Omental fat pad (tissue), 3 donors: ENCODE measurements at regions not wholly inside any gene's neighbourhood (a gene's known extent, or its start where the extent isn't known, plus 50 kb on each side); places are given as distances from the start of the nearest gene placed in this dataset.
"Not testable (repeated sequence)": the region's sequence is repeated elsewhere in the genome, so short reads cannot be mapped to it uniquely, and the experiment has no call there.

Experiments
- ATAC-seq: fragments of 150-250 bp; one replicate; pipeline ENCODE4 v1.9.1; 2016; ENCODE audit warnings: mild to moderate bottlenecking, moderate library complexity; ENCODE audit not compliant: low FRiP score
- DNase-seq: peaks from one replicate; pipeline ENCODE4 v3.0.0-alpha.2; 2019; ENCODE audit warnings: low spot score
- TF ChIP-seq, protein P1 (sequence below), 3 donors: fragments of 450-650 bp; IDR thresholded peaks; one replicate each; pipeline ENCODE4 v1.5.1; 2016 to 2017; ENCODE audit warnings: antibody characterized with exemption in 3 of 3, mild to moderate bottlenecking in 3 of 3, moderate library complexity in 2 of 3

DNA sequence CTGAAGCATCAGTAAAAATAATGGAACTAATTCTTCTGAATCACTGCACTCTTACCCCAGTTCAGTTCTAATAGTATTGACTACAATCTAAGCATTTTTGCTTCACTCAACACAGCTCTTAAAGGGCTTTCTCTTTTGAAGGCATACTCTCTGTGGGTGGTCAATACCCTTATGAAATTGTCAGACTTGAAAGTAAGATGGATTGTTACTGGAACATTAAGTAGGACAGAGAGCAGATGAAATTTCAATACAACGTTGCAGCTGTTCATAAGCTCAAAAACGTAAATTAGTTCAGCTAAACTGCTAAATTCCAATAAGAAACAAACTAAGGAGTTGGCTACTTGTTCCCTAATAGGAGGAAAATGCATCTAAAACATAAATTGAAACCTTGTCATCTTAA, 352.3 kb upstream of the TENM3 start:
- no peak for ATAC-seq
- DNase-seq = no peak

DNA sequence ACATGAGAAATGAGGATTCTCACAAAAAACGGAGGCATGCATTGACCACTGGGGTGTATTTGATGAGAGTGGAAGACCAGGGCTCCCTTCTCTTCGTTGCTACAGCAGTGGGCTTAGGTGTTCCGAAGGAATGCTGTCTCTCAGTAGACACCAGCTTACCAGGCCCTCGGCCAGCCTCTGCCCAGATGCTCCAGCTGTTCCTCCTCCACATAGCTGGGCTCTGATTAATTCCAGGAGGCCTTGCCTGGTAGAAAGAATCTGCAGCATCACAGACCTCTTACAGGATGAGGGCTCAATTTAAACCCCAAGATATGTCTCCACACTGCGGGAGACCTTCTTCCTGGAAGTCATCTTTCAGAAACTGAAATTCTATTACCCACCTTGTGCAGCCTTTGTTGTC, 346.6 kb upstream of the TENM3 start:
- TF ChIP-seq, protein P1, sequence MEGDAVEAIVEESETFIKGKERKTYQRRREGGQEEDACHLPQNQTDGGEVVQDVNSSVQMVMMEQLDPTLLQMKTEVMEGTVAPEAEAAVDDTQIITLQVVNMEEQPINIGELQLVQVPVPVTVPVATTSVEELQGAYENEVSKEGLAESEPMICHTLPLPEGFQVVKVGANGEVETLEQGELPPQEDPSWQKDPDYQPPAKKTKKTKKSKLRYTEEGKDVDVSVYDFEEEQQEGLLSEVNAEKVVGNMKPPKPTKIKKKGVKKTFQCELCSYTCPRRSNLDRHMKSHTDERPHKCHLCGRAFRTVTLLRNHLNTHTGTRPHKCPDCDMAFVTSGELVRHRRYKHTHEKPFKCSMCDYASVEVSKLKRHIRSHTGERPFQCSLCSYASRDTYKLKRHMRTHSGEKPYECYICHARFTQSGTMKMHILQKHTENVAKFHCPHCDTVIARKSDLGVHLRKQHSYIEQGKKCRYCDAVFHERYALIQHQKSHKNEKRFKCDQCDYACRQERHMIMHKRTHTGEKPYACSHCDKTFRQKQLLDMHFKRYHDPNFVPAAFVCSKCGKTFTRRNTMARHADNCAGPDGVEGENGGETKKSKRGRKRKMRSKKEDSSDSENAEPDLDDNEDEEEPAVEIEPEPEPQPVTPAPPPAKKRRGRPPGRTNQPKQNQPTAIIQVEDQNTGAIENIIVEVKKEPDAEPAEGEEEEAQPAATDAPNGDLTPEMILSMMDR (IDR thresholded peaks at IDR 0.05) = no peak
- no peak for ATAC-seq
- no peak for DNase-seq

More for the DNA sequence above, 352.3 kb upstream of the TENM3 start:
- TF ChIP-seq, protein P1 (IDR thresholded peaks at IDR 0.05) = no peak

DNA sequence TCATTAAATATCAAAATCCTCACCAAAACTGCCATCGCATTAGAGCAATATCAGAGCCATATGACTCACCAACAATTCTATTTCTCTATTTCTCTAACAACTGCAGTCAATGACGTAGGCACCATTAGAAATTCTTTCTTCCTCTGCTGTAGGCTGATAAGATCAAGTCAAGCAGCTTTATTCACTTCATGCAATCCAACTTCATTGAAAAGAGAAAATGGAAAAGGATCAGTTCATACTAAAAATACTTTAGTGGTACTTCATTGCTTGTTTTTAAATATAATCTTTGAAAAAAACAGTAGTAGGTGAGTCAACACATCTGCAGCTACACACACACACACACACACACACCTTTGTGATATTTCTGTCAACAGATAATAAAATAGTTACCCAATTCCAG, 345.3 kb upstream of the TENM3 start:
- DNase-seq = no peak
- TF ChIP-seq, protein P1 (IDR thresholded peaks at IDR 0.05) = no peak
- ATAC-seq = no peak

DNA sequence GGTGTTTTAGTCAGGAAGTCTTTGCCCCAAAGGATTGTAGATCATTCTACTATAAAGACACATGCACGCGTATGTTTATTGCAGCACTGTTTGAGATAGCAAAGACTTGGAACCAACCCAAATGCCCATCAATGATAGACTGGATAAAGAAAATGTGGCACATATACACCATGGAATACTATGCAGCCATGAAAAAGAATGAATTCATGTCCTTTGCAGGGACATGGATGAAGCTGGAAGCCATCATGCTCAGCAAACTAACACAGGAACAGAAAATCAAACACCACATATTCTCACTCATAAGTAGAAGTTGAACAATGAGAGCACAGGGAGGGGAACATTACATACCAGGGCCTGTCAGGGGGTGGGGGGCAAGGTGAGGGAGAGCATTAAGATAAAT, 340.8 kb upstream of the TENM3 start:
- not testable (repeated sequence) for ATAC-seq

DNA sequence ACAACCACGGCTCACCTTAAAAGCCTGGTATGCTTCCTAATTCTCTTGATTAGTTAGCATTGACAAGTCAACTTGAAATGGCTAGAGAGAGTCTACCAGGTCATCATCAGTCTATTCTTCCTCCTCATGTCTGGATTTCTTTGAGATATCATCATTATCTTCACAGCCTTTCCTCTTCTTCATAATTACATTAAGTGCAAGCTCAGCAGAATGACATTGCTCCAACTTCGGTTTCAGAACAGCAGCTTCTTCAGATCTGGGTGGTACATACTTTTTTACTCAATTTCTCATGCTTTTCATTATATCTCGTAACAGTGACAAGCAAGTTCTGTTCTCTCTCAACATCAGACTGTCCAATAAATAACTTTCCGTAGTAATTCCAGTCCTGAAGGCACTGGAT, 337.5 kb upstream of the TENM3 start:
- DNase-seq (no peak), ATAC-seq (no peak)
- TF ChIP-seq, protein P1 (IDR thresholded peaks at IDR 0.05) = no peak

More for the DNA sequence above, 340.8 kb upstream of the TENM3 start:
- not testable (repeated sequence) for DNase-seq

DNA sequence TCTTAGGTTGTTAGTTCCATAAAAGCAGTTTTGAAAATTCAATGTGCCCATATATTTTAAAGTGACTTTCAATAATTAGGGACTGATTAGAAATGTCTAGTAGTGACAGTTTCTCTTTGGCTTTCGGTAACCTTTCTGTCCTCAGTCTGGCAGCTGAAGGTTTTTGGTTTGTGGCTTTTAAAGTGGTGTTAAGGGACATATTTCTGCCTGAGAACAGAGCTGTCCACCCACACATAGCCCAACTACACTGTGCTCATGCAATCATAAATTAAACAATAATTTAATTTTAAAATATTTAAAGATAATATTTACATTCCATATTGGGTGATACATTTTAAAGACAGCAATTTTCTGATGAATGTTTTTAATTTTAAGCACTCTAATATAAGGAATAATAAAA, 335.0 kb upstream of the TENM3 start:
- ATAC-seq (no peak), DNase-seq (no peak)
- TF ChIP-seq, protein P1 (IDR thresholded peaks at IDR 0.05) = no peak

DNA sequence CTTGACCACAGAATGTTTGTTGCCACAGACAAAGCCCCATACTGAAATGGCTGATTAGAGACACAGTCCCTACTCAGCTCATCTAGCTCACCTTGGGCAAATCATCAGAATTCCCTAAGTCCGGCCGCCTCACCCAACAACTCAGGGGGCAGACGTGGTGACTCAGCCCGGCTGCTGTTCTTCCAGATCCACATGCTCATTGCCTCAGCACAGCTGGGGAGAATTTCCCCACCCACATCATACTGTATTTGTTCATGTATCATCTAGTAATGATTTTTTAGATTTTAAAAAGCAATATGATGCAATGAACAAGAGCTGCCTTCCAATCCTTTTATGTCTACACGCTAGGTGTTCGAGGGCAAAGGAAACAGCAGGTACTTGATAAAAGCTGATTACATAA, 333.8 kb upstream of the TENM3 start:
- ATAC-seq = no peak
- TF ChIP-seq, protein P1 (IDR thresholded peaks at IDR 0.05) = no peak
- DNase-seq = no peak

DNA sequence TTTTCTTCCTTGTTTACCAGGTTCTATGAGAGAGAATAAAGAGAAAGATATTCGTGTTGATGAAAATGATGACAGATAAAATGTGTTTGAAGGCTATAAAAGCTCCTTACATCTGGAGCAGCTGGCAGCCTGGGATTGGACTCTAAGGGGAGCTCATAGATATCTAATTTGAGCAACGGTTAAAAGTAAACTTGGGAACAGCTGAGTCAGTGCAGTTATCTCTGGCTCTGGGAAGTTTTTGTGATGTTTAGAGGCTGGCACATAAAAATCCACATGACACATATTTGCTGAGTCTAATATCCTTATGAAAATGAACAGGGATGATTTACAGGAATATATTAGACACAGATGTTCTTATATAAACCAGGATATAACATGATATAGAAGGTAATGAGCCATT, 331.8 kb upstream of the TENM3 start:
- TF ChIP-seq, protein P1 (IDR thresholded peaks at IDR 0.05) = no peak
- DNase-seq (no peak), ATAC-seq (no peak)
